Endometrium (tissue), 2 donors: ENCODE measurements at regions not wholly inside any gene's neighbourhood (a gene's known extent, or its start where the extent isn't known, plus 50 kb on each side); places are given as distances from the start of the nearest gene placed in this dataset.
"Not testable (repeated sequence)": the region's sequence is repeated elsewhere in the genome, so short reads cannot be mapped to it uniquely, and the experiment has no call there.

Experiments
- FAIRE-seq: peaks from 2 replicates; lab custom pipeline; 2012; peaks lifted over from hg19 to GRCh38; lab: Jason Lieb, UNC
- donor health status: control.
- donor health status: control.

- no peak for FAIRE-seq
These were observed 975.5 kb downstream of the OLFM4 start for GRCh38 chr13:54004026-54004699.

GRCh38 chr13:54016542-54016941 is 987.9 kb downstream of the OLFM4 start:
- no peak for FAIRE-seq

GRCh38 chr13:54018485-54018884 is 989.9 kb downstream of the OLFM4 start:
- no peak for FAIRE-seq

DNA sequence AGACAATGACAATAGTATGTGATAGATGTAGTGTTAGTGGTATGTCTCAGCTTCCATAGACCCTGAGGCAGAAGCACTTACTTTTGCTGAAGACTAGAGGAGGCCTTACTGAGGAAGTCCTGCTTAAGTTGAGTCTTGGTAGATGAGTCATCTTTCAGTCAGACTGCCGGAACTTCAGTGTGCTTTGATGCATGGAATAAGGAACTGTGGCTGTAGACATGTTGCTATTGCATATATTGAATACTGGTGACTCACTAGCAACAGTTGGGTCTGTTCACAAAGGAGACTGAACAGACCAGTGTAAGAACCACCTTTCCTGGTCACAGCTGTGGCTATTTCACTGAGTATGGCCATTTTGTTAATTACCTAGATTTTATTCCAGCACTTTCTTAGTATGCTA is 1000.6 kb downstream of the OLFM4 start:
- FAIRE-seq, result no peak

DNA sequence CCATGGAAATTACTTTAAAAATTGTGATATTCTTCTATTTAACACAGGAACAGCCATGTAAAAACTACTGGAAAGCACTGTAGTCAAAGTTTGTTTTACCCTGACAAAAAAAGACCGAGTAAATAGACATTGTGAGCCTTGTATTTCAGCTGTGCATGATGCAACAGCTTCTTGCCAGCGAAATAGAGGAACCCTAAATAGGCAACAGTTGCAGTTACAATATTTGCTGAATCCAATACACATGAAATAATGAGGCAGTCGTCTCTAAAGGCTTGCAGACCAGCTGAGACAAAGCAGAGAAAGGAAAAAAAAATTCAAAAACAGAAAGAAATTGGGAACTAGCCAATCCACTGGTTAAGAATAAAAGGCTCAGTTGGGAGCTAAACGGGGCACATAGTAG is 1001.1 kb downstream of the OLFM4 start:
- FAIRE-seq, result no peak

DNA sequence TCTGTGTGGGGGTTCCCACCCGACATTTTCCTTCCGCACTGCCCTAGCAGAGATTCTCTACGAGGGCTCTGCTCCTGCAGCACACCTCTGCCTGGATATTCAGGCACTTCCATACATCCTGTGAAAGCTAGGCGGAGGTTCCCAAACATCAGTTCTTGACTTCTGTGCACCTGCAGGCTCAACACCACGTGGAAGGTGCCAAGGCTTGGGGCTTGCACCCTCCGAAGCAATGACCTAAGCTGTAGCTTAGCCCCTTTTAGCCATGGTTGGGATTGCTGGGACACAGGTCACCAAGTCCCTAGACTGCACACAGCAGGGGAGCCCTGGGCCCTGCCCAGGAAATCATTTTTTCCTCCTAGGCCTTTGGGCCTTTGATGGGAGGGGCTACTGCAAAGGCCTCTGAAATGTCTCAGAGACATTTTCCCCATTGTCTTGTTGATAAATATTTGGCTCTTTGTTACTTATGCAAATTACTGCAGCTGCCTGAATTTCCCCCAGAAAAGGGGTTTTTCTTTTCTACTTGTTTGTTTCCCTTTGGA is 1004.8 kb downstream of the OLFM4 start:
- FAIRE-seq, result no peak

DNA sequence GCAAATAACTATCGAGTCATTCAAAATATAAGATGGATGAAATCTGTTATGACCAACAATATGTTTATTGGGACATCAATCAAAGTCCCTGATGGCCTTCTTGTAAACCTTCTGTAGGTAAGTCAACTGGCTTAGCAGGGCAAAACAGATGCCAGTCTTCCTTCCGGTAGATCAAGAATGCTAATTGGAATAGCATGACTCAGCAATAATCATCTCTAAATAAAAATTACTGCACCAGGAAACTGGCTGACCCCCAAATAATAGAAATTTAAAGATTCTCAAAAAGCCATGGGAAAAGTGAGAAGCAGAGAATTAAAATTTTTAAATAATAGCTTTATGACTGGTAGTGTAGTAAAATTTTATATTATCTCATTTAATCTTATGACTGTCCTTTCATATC is 1005.4 kb downstream of the OLFM4 start:
- FAIRE-seq, result no peak

- FAIRE-seq, result not testable (repeated sequence)
These were observed 1028.8 kb downstream of the OLFM4 start for GRCh38 chr13:54057416-54057815.

DNA sequence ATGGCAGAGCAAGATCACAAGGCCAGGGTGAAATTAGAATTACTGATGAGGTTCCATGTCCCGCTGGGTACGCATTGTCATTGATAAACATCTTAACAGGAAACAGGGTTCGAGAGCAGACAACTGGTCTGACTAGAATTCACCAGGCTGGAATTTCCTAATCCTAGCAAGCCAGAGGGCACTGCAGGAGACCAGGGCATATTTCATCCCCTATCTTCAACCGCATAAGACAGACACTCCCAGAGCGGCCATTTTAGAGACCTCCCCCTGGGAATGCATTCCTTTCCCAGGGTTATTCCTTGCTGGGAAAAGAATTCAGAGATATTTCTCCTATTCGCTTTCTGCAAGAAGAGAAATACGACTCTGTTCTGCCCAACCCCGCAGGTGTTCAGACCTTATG is 1041.3 kb downstream of the OLFM4 start:
- FAIRE-seq, result not testable (repeated sequence)

GRCh38 chr13:54077569-54077968 is 1049.0 kb downstream of the OLFM4 start:
- FAIRE-seq, result no peak

DNA sequence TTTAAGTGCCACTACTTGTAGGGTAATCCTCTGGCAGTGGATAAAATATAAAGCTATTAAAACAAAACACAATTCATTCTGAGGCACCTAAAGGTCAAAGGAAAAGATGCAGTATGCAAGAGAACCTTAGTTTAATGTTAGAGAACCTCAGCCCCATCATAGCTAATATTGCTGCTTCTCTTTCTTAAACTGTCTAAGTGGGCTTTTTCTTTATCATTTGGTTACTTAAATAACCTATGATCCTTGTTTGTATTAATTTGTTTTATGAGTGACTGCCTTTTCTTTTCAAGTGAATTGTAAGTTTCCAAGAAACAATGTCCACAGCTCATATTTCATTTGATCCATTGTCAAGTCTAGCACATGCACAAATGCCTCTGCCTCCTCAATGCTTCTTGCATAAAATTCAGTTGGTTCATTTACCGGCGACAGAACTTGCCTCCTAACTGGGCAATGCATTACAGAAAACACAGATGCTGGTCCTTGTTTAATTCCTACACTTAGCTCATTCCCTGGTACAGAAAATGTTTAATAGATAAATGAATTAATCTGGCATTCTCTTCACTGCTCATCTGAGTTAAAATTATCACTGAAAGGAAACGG is 1049.8 kb downstream of the OLFM4 start:
- FAIRE-seq, result no peak

DNA sequence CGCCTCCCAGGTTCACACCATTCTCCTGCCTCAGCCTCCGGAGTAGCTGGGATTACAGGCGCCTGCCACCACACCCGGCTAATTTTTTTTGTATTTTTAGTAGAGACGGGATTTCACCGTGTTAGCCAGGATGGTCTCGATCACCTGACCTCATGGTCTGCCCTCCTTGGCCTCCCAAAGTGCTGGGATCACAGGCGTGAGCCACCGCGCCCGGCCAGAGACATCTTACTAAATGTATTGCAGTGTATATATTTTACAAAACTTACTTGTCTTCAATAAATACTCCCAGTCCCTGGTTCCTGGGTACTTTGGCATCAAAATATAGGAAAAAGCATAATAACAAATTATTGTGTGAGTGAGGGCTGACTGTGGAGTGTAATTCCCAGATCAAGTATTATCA is 1053.7 kb downstream of the OLFM4 start:
- FAIRE-seq, result not testable (repeated sequence)

- FAIRE-seq, result no peak
These were observed 1063.3 kb downstream of the OLFM4 start for GRCh38 chr13:54091884-54092283.

DNA sequence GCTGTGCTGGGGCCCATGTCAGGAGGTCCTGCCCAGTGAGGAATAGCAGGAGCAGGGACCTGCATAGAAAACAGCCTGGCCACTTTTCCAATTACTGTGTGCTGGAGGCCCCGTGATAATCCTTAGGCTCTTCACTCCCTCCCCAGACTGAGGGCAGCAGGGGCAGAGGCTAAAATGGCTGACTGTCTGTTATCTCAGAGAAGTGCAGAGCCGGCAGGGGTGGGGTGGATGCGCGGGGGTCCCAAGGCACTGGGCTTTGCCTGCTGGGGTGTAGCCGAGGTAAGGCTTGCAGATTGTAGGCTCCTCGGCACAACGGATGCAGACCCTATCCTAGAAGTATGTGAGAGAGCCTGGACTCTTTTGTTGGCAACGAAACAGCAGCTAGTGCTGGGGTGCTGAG is 1064.1 kb downstream of the OLFM4 start:
- no peak for FAIRE-seq

DNA sequence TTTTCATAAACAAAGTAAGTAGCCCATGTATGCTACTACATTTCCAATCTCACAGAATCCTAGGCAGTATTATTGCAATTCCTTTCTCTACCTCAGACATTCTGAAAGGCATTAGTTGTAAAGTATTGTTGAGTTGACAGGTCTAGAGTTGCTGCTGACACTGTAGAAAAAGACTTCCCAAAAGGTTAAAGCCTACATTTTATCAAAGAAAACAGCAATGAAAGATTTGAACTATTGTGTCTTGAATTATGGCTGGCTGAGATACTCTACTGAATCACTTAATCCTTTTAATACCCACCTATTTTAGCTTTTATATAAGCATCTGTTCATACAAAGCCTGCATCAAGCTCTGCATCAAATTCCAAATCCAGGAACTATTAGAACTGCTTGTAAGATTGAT is 1082.0 kb downstream of the OLFM4 start:
- no peak for FAIRE-seq

GRCh38 chr13:54124700-54125099 is 1096.1 kb downstream of the OLFM4 start:
- no peak for FAIRE-seq

- FAIRE-seq, result not testable (repeated sequence)
These were observed 1102.3 kb downstream of the OLFM4 start for GRCh38 chr13:54130931-54131330.

GRCh38 chr13:54131433-54131832 is 1102.8 kb downstream of the OLFM4 start:
- FAIRE-seq, result not testable (repeated sequence)

DNA sequence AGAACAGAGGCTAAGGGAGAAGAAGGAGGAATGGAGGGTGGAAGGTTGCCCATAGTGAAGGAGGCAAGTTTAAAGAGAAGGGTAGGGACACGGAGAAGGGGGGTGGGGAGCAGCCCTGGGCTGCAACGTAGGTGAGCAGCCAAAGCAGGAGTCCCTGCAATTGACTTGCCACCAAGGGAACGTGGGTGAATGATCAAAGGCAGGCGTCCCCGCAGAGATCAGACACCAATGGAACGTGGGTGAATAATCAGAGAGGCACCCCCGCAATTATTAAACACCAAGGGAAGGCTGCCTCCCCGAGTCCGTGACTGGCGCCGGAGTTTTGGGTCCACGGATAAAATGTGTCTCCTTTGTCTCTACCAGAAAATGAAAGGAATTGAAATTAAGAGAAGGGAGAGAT is 1103.5 kb downstream of the OLFM4 start:
- FAIRE-seq, result not testable (repeated sequence)

- not testable (repeated sequence) for FAIRE-seq
These were observed 1104.1 kb downstream of the OLFM4 start for GRCh38 chr13:54132720-54133119.

DNA sequence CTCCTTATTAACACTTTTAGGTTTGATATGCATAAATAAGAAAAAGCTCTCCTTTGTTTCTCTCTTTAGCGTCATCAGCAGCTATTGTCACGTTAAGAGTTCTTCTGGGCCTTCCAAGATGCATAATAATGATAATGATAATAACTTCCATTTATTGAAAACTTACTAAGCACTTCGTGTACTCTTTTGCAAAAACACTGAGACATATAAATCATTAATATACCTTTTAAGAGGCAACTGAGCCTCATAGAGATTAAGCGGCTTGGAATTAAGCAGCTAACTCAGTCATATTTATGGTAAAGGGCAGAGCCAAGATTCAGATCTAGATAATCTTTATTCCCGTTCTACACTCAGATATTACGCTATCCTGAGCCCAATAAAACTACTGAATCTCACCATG is 1105.1 kb downstream of the OLFM4 start:
- FAIRE-seq, result no peak

DNA sequence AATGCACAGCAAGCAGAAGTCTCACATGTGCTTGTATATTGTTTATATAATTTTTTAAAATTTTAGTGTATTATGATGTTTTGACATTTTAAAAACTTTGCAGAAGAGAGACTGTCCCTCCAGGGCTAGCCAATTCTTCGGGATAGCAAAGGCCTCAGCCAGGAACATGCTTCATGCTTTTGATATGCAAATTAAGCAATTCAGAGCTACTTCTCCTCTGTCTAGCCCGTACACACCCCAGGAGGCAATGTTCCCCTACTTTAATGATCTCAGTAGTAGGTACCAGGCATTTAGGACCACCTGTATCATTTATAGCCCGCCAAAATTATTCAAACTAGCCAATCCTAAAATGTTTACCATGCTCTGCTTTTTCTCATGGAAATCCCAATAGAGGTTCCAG is 1116.2 kb downstream of the OLFM4 start:
- no peak for FAIRE-seq

- FAIRE-seq, result no peak
These were observed 1122.2 kb downstream of the OLFM4 start for GRCh38 chr13:54150851-54151250.

- no peak for FAIRE-seq
These were observed 1133.5 kb downstream of the OLFM4 start for GRCh38 chr13:54162069-54162468.
